ENCODE measurements at regions not wholly inside any gene's neighbourhood (a gene's known extent, or its start where the extent isn't known, plus 50 kb on each side); places are given as distances from the start of the nearest gene placed in this dataset.

GRCh38 chr3:159137949-159138348 lies 336.1 kb downstream of the MFSD1 start:
- Mint-ChIP-seq H3K4me1 (ENCODE audit: unreplicated experiment) (no peaks in the 10 kb centered on the region), H3K4me3 (ENCODE audit: unreplicated experiment) (no peak overlapping the region), H3K36me3 (ENCODE audit: unreplicated experiment) (no peaks in the 10 kb centered on the region), H3K27ac (ENCODE audit: unreplicated experiment) (no peak overlapping the region), H3K27me3 (ENCODE audit: unreplicated experiment) (peaks cover 6% of the 10 kb centered on the region), H3K9me3 (ENCODE audit: unreplicated experiment) (no peaks in the 10 kb centered on the region)
- no peak for DNase-seq (ENCODE audit: extremely low spot score, unreplicated experiment)
- TF ChIP-seq CTCF (IDR thresholded peaks at IDR 0.05) = no peak

DNA sequence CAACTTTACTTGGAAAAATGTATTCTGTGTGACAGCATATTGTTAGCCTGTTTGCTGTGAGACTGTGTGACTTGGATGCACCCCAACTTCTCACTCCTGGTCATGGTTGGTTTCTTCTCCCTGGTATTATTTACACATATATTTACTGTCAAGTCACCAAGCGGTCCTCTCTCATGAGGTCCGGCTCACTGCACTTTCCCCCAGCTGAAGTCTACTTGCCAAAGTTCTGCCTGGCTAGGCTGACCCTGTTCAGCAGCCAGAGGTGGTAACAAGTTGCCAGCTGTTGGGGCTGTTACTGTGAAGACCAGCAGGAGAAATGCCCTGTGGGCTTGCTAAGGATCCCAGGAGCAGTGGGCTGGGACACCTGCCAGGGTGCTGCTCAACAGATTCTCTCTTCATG lies 337.5 kb downstream of the MFSD1 start:
- Mint-ChIP-seq H3K36me3 (ENCODE audit: unreplicated experiment) (no peaks in the 10 kb centered on the region), H3K27ac (ENCODE audit: unreplicated experiment) (no peak overlapping the region), H3K9me3 (ENCODE audit: unreplicated experiment) (no peaks in the 10 kb centered on the region), H3K4me3 (ENCODE audit: unreplicated experiment) (no peak overlapping the region), H3K27me3 (ENCODE audit: unreplicated experiment) (peaks cover 10% of the 10 kb centered on the region), H3K4me1 (ENCODE audit: unreplicated experiment) (no peaks in the 10 kb centered on the region)
- no peak for DNase-seq (ENCODE audit: extremely low spot score, unreplicated experiment)
- no peak for TF ChIP-seq CTCF (IDR thresholded peaks at IDR 0.05)

GRCh38 chr3:159144472-159144871 lies 342.6 kb downstream of the MFSD1 start:
- no peak for DNase-seq (ENCODE audit: extremely low spot score, unreplicated experiment)
- Mint-ChIP-seq H3K27ac (ENCODE audit: unreplicated experiment) (no peak overlapping the region), H3K27me3 (ENCODE audit: unreplicated experiment) (peaks cover 11% of the 10 kb centered on the region), H3K4me1 (ENCODE audit: unreplicated experiment) (no peaks in the 10 kb centered on the region), H3K9me3 (ENCODE audit: unreplicated experiment) (no peaks in the 10 kb centered on the region), H3K4me3 (ENCODE audit: unreplicated experiment) (no peak overlapping the region), H3K36me3 (ENCODE audit: unreplicated experiment) (no peaks in the 10 kb centered on the region)
- no peak for TF ChIP-seq CTCF (IDR thresholded peaks at IDR 0.05)

GRCh38 chr3:159144891-159145290 lies 343.0 kb downstream of the MFSD1 start:
- no peak for DNase-seq (ENCODE audit: extremely low spot score, unreplicated experiment)
- H3K4me3 Mint-ChIP-seq (ENCODE audit: unreplicated experiment) = no peak overlapping the region

DNA sequence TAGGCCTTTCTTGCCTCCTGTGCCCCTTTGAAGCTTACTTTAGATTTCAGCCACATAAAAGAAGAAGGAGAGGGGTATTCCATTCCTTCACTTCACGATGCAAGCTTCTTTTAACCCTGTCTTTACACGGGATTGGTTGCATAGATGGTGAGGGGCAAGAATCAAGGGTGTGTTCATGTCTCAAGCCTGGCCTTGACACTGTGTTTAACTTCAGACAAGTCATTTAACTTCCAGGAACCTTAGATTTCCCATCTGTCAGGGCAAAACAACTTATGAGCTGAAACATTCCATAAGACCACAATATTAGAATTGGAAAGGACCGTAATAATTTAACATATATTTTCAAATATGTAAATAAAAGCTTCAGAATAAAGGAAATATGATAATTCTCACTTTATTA lies 344.5 kb downstream of the MFSD1 start:
- no peaks in the 10 kb centered on the region for H3K4me1 Mint-ChIP-seq (ENCODE audit: unreplicated experiment)
- TF ChIP-seq CTCF (IDR thresholded peaks at IDR 0.05) = no peak
- H3K4me3 Mint-ChIP-seq (ENCODE audit: unreplicated experiment) = no peak overlapping the region
- no peak overlapping the region for H3K27ac Mint-ChIP-seq (ENCODE audit: unreplicated experiment)
- no peaks in the 10 kb centered on the region for H3K36me3 Mint-ChIP-seq (ENCODE audit: unreplicated experiment)
- H3K27me3 Mint-ChIP-seq (ENCODE audit: unreplicated experiment) = peaks cover 7% of the 10 kb centered on the region
- H3K9me3 Mint-ChIP-seq (ENCODE audit: unreplicated experiment) = no peaks in the 10 kb centered on the region
- no peak for DNase-seq (ENCODE audit: extremely low spot score, unreplicated experiment)

More at GRCh38 chr3:159144891-159145290, 343.0 kb downstream of the MFSD1 start:
- Mint-ChIP-seq H3K27me3 (ENCODE audit: unreplicated experiment) (peaks cover 11% of the 10 kb centered on the region), H3K27ac (ENCODE audit: unreplicated experiment) (no peak overlapping the region), H3K9me3 (ENCODE audit: unreplicated experiment) (no peaks in the 10 kb centered on the region), H3K4me1 (ENCODE audit: unreplicated experiment) (no peaks in the 10 kb centered on the region), H3K36me3 (ENCODE audit: unreplicated experiment) (no peaks in the 10 kb centered on the region)
- no peak for TF ChIP-seq CTCF (IDR thresholded peaks at IDR 0.05)
